NT2/D1 (cell line): ENCODE measurements at regions not wholly inside any gene's neighbourhood (a gene's known extent, or its start where the extent isn't known, plus 50 kb on each side); places are given as distances from the start of the nearest gene placed in this dataset.

ENCODE experiments used
- YY1 ChIP-seq: IDR thresholded peaks from 2 replicates; pipeline ENCODE4 v1.6.1; 2011; ENCODE audit not compliant: insufficient read length, insufficient read depth
- ZNF274 ChIP-seq: IDR thresholded peaks from 2 replicates; pipeline ENCODE4 v1.6.1; 2011; ENCODE audit warnings: mild to moderate bottlenecking, low read depth, low read length

GRCh38 chr13:111608556-111608955 lies 288.1 kb downstream of the TEX29 start:
- no peak for TF ChIP-seq YY1
- TF ChIP-seq ZNF274: no peak
